ENCODE measurements at regions not wholly inside any gene's neighbourhood (a gene's known extent, or its start where the extent isn't known, plus 50 kb on each side); places are given as distances from the start of the nearest gene placed in this dataset.
A peak's percentile ranks its signal among the peaks of the same experiment; 100 is the strongest.

- Histone ChIP-seq H2BK120ac (ENCODE audit: low read depth, low read length) (no peak overlapping the region), H4K8ac (ENCODE audit: low read depth, low read length) (no peak overlapping the region), H3K4me1 (ENCODE audit: control insufficient read depth, low read depth, low read length) (peaks cover 9% of the 10 kb centered on the region), H3K27ac (ENCODE audit: low read depth, low read length) (no peak overlapping the region), H3K18ac (ENCODE audit: low read length) (no peak overlapping the region), H3K36me3 (ENCODE audit: control insufficient read depth, insufficient read depth, low read length) (no peaks in the 10 kb centered on the region), H2BK5ac (ENCODE audit: low read length) (no peak overlapping the region), H3K56ac (ENCODE audit: low read length) (no peak overlapping the region), H3K23ac (ENCODE audit: low read length) (no peak overlapping the region), H3K4me2 (ENCODE audit: low read length) (no peak overlapping the region), H2BK15ac (replicated peaks; ENCODE audit: low read depth) (no peak overlapping the region), H3K79me2 (ENCODE audit: control insufficient read depth, insufficient read depth, low read length) (no peaks in the 10 kb centered on the region), H2AK5ac (ENCODE audit: low read length) (no peak overlapping the region), H3K9ac (ENCODE audit: low read length) (no peak overlapping the region), H3K4ac (ENCODE audit: low read depth, low read length) (no peak overlapping the region), H3K4me3 (ENCODE audit: low read length) (no peak overlapping the region), H4K5ac (ENCODE audit: low read length) (no peak overlapping the region), H3K27me3 (ENCODE audit: insufficient read depth, low read length, poor library complexity) (no peaks in the 10 kb centered on the region), H3K79me1 (ENCODE audit: low read length) (no peaks in the 10 kb centered on the region)
- peak; percentile 28 for DNase-seq
- no CpG with 5 or more reads among the region's 5 CpGs for WGBS (ENCODE audit: extremely low coverage, insufficient coverage, low lambda C conversion rate)
Observed at GRCh38 chr15:72968531-72968922, 83.7 kb upstream of the NEO1 start.

GRCh38 chr15:72967811-72968530 lies 84.3 kb upstream of the NEO1 start:
- Histone ChIP-seq H4K8ac (ENCODE audit: low read depth, low read length) (no peak overlapping the region), H2AK5ac (ENCODE audit: low read length) (no peak overlapping the region), H2BK120ac (ENCODE audit: low read depth, low read length) (no peak overlapping the region), H3K27me3 (ENCODE audit: insufficient read depth, low read length, poor library complexity) (no peaks in the 10 kb centered on the region), H3K36me3 (ENCODE audit: control insufficient read depth, insufficient read depth, low read length) (no peaks in the 10 kb centered on the region), H3K79me2 (ENCODE audit: control insufficient read depth, insufficient read depth, low read length) (no peaks in the 10 kb centered on the region), H3K4me2 (ENCODE audit: low read length) (no peak overlapping the region), H3K56ac (ENCODE audit: low read length) (no peak overlapping the region), H3K27ac (ENCODE audit: low read depth, low read length) (peak overlapping the region; percentile 82), H2BK5ac (ENCODE audit: low read length) (no peak overlapping the region), H3K9ac (ENCODE audit: low read length) (no peak overlapping the region), H3K4ac (ENCODE audit: low read depth, low read length) (no peak overlapping the region), H4K5ac (ENCODE audit: low read length) (no peak overlapping the region), H3K79me1 (ENCODE audit: low read length) (no peaks in the 10 kb centered on the region), H3K18ac (ENCODE audit: low read length) (peak overlapping the region; percentile 12), H3K23ac (ENCODE audit: low read length) (no peak overlapping the region), H3K4me1 (ENCODE audit: control insufficient read depth, low read depth, low read length) (peaks cover 9% of the 10 kb centered on the region), H3K4me3 (ENCODE audit: low read length) (no peak overlapping the region), H2BK15ac (replicated peaks; ENCODE audit: low read depth) (no peak overlapping the region)
- peak; percentile 84 for DNase-seq
- no CpG with 5 or more reads among the region's 5 CpGs for WGBS (ENCODE audit: extremely low coverage, insufficient coverage, low lambda C conversion rate)

- no peak overlapping the region for H2AK5ac ChIP-seq (ENCODE audit: low read length)
- H3K36me3 ChIP-seq (ENCODE audit: control insufficient read depth, insufficient read depth, low read length) = no peaks in the 10 kb centered on the region
- no peaks in the 10 kb centered on the region for H3K79me1 ChIP-seq (ENCODE audit: low read length)
- no peak overlapping the region for H4K5ac ChIP-seq (ENCODE audit: low read length)
- H2BK120ac ChIP-seq (ENCODE audit: low read depth, low read length) = no peak overlapping the region
- H2BK15ac ChIP-seq (replicated peaks; ENCODE audit: low read depth) = no peak overlapping the region
- H2BK5ac ChIP-seq (ENCODE audit: low read length) = no peak overlapping the region
- no peak overlapping the region for H3K9ac ChIP-seq (ENCODE audit: low read length)
- H3K4ac ChIP-seq (ENCODE audit: low read depth, low read length) = no peak overlapping the region
- peaks cover 9% of the 10 kb centered on the region for H3K4me1 ChIP-seq (ENCODE audit: control insufficient read depth, low read depth, low read length)
- peak; percentile 94 for DNase-seq
- H3K23ac ChIP-seq (ENCODE audit: low read length) = no peak overlapping the region
- no peak overlapping the region for H3K4me3 ChIP-seq (ENCODE audit: low read length)
- no peak overlapping the region for H3K4me2 ChIP-seq (ENCODE audit: low read length)
- no peak overlapping the region for H3K18ac ChIP-seq (ENCODE audit: low read length)
- no peak overlapping the region for H4K8ac ChIP-seq (ENCODE audit: low read depth, low read length)
- H3K27ac ChIP-seq (ENCODE audit: low read depth, low read length) = peak overlapping the region; percentile 82
- WGBS (ENCODE audit: extremely low coverage, insufficient coverage, low lambda C conversion rate) = no CpG with 5 or more reads among the region's 3 CpGs
- no peaks in the 10 kb centered on the region for H3K79me2 ChIP-seq (ENCODE audit: control insufficient read depth, insufficient read depth, low read length)
- H3K27me3 ChIP-seq (ENCODE audit: insufficient read depth, low read length, poor library complexity) = no peaks in the 10 kb centered on the region
- no peak overlapping the region for H3K56ac ChIP-seq (ENCODE audit: low read length)
Observed at GRCh38 chr15:72967397-72967796, 84.9 kb upstream of the NEO1 start.

GRCh38 chr15:72966641-72967040 lies 85.6 kb upstream of the NEO1 start:
- Histone ChIP-seq H3K4ac (ENCODE audit: low read depth, low read length) (no peak overlapping the region), H2BK5ac (ENCODE audit: low read length) (no peak overlapping the region), H3K4me2 (ENCODE audit: low read length) (no peak overlapping the region), H2AK5ac (ENCODE audit: low read length) (no peak overlapping the region), H3K56ac (ENCODE audit: low read length) (no peak overlapping the region), H3K36me3 (ENCODE audit: control insufficient read depth, insufficient read depth, low read length) (no peaks in the 10 kb centered on the region), H4K8ac (ENCODE audit: low read depth, low read length) (no peak overlapping the region), H3K9ac (ENCODE audit: low read length) (no peak overlapping the region), H3K23ac (ENCODE audit: low read length) (no peak overlapping the region), H3K27me3 (ENCODE audit: insufficient read depth, low read length, poor library complexity) (no peaks in the 10 kb centered on the region), H3K79me1 (ENCODE audit: low read length) (no peaks in the 10 kb centered on the region), H3K18ac (ENCODE audit: low read length) (no peak overlapping the region), H3K4me3 (ENCODE audit: low read length) (no peak overlapping the region), H3K79me2 (ENCODE audit: control insufficient read depth, insufficient read depth, low read length) (no peaks in the 10 kb centered on the region), H2BK15ac (replicated peaks; ENCODE audit: low read depth) (no peak overlapping the region), H2BK120ac (ENCODE audit: low read depth, low read length) (no peak overlapping the region), H4K5ac (ENCODE audit: low read length) (no peak overlapping the region), H3K27ac (ENCODE audit: low read depth, low read length) (no peak overlapping the region), H3K4me1 (ENCODE audit: control insufficient read depth, low read depth, low read length) (peaks cover 9% of the 10 kb centered on the region)
- DNase-seq = no peak
- WGBS (ENCODE audit: extremely low coverage, insufficient coverage, low lambda C conversion rate) = no CpG with 5 or more reads among the region's 5 CpGs

- Histone ChIP-seq H2AK5ac (ENCODE audit: low read length) (no peak overlapping the region), H2BK120ac (ENCODE audit: low read depth, low read length) (no peak overlapping the region), H4K8ac (ENCODE audit: low read depth, low read length) (no peak overlapping the region), H3K36me3 (ENCODE audit: control insufficient read depth, insufficient read depth, low read length) (no peaks in the 10 kb centered on the region), H3K18ac (ENCODE audit: low read length) (no peak overlapping the region), H3K27me3 (ENCODE audit: insufficient read depth, low read length, poor library complexity) (no peaks in the 10 kb centered on the region), H3K9ac (ENCODE audit: low read length) (no peak overlapping the region), H3K4me1 (ENCODE audit: control insufficient read depth, low read depth, low read length) (peaks cover 2% of the 10 kb centered on the region), H3K79me1 (ENCODE audit: low read length) (no peaks in the 10 kb centered on the region), H2BK15ac (replicated peaks; ENCODE audit: low read depth) (no peak overlapping the region), H3K27ac (ENCODE audit: low read depth, low read length) (no peak overlapping the region), H3K79me2 (ENCODE audit: control insufficient read depth, insufficient read depth, low read length) (no peaks in the 10 kb centered on the region), H2BK5ac (ENCODE audit: low read length) (no peak overlapping the region), H3K4me2 (ENCODE audit: low read length) (no peak overlapping the region), H3K23ac (ENCODE audit: low read length) (no peak overlapping the region), H3K4ac (ENCODE audit: low read depth, low read length) (no peak overlapping the region), H3K4me3 (ENCODE audit: low read length) (no peak overlapping the region), H3K56ac (ENCODE audit: low read length) (no peak overlapping the region), H4K5ac (ENCODE audit: low read length) (no peak overlapping the region)
- DNase-seq = no peak
- no CpG with 5 or more reads among the region's 3 CpGs for WGBS (ENCODE audit: extremely low coverage, insufficient coverage, low lambda C conversion rate)
Observed at GRCh38 chr15:72965671-72966070, 86.6 kb upstream of the NEO1 start.

GRCh38 chr15:72964542-72964941 lies 87.7 kb upstream of the NEO1 start:
- Histone ChIP-seq H3K79me1 (ENCODE audit: low read length) (no peaks in the 10 kb centered on the region), H2BK5ac (ENCODE audit: low read length) (no peak overlapping the region), H3K56ac (ENCODE audit: low read length) (no peak overlapping the region), H3K27ac (ENCODE audit: low read depth, low read length) (no peak overlapping the region), H3K36me3 (ENCODE audit: control insufficient read depth, insufficient read depth, low read length) (no peaks in the 10 kb centered on the region), H3K9ac (ENCODE audit: low read length) (no peak overlapping the region), H3K18ac (ENCODE audit: low read length) (no peak overlapping the region), H4K8ac (ENCODE audit: low read depth, low read length) (no peak overlapping the region), H3K4me3 (ENCODE audit: low read length) (no peak overlapping the region), H3K23ac (ENCODE audit: low read length) (no peak overlapping the region), H2BK15ac (replicated peaks; ENCODE audit: low read depth) (no peak overlapping the region), H3K4ac (ENCODE audit: low read depth, low read length) (no peak overlapping the region), H3K79me2 (ENCODE audit: control insufficient read depth, insufficient read depth, low read length) (no peaks in the 10 kb centered on the region), H2AK5ac (ENCODE audit: low read length) (no peak overlapping the region), H2BK120ac (ENCODE audit: low read depth, low read length) (no peak overlapping the region), H4K5ac (ENCODE audit: low read length) (no peak overlapping the region), H3K4me2 (ENCODE audit: low read length) (no peak overlapping the region), H3K27me3 (ENCODE audit: insufficient read depth, low read length, poor library complexity) (no peaks in the 10 kb centered on the region), H3K4me1 (ENCODE audit: control insufficient read depth, low read depth, low read length) (peaks cover 2% of the 10 kb centered on the region)
- no peak for DNase-seq
- no CpG with 5 or more reads among the region's 1 CpG for WGBS (ENCODE audit: extremely low coverage, insufficient coverage, low lambda C conversion rate)
